ENCODE measurements at regions not wholly inside any gene's neighbourhood (a gene's known extent, or its start where the extent isn't known, plus 50 kb on each side); places are given as distances from the start of the nearest gene placed in this dataset.

DNA sequence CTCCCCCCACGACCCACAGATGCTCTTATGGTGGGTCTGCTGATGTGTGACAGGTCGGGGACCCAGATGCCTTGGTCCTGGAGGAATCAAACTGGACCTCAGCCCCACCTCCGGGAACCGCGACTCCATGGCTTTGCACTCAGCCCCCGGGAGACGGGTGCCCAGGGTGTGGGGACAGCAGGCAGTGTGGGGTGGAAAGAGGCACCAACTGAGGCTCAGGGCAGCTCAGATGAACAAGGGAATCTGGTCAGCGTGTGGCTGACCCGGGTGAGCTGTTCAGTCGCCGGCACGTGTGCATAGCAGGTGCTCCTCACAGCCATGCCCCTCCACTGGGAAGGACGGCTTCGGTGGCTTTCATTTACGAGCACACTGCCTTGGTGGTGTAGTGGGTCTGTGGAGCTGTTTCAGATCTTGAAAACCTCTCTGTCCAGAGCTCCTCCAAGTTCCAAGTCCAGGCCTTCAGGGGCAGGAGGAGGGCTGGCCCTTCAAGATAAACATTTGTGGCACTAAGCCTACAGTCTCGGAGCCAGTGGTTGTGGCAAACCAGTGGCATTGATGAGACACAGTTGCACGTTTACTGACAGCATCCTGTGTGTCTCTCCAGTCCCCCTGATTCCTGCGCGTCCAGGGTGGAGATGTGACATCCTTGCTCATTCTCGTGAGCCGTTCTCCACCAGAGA is 471.2 kb upstream of the HS6ST1 start:
- H3K36me3 Mint-ChIP-seq (ENCODE audit: low read depth) = no peaks in the 10 kb centered on the region
- H3K4me1 Mint-ChIP-seq = no peaks in the 10 kb centered on the region
- DNase-seq = no peak
- H3K9me3 Mint-ChIP-seq = peaks cover 9% of the 10 kb centered on the region
- intact Hi-C loops (cut with micrococcal nuclease) = no loop called here
- H3K27ac Mint-ChIP-seq = no peak overlapping the region
- no peaks in the 10 kb centered on the region for H3K27me3 Mint-ChIP-seq
- no peak overlapping the region for H3K4me3 Mint-ChIP-seq

DNA sequence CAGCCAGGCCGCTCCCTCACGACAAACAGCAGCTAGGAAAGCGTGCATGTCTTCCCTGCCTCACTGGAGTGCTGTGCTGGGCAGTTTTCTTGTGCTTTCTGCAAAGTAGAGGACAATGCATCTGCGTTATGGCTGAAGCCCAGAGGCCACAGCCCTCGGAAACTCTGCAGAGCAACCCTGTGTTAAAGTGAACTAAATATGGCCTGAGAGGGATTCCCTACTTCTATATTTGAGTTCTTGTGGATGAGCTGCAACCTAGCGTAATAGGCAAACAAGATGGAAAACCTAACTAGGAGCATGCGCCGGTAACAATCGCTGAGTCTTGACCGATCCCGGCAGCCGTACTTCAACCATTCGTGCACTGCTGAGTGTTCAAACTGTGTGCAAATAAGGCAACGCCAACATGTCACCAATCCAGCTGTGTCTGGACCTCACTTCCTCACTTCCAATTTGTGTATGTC is 471.9 kb upstream of the HS6ST1 start:
- no peaks in the 10 kb centered on the region for H3K36me3 Mint-ChIP-seq (ENCODE audit: low read depth)
- intact Hi-C loops (cut with micrococcal nuclease) = no loop called here
- no peak overlapping the region for H3K27ac Mint-ChIP-seq
- no peaks in the 10 kb centered on the region for H3K27me3 Mint-ChIP-seq
- no peak for DNase-seq
- H3K4me3 Mint-ChIP-seq = no peak overlapping the region
- H3K9me3 Mint-ChIP-seq = peaks cover 9% of the 10 kb centered on the region
- no peaks in the 10 kb centered on the region for H3K4me1 Mint-ChIP-seq

DNA sequence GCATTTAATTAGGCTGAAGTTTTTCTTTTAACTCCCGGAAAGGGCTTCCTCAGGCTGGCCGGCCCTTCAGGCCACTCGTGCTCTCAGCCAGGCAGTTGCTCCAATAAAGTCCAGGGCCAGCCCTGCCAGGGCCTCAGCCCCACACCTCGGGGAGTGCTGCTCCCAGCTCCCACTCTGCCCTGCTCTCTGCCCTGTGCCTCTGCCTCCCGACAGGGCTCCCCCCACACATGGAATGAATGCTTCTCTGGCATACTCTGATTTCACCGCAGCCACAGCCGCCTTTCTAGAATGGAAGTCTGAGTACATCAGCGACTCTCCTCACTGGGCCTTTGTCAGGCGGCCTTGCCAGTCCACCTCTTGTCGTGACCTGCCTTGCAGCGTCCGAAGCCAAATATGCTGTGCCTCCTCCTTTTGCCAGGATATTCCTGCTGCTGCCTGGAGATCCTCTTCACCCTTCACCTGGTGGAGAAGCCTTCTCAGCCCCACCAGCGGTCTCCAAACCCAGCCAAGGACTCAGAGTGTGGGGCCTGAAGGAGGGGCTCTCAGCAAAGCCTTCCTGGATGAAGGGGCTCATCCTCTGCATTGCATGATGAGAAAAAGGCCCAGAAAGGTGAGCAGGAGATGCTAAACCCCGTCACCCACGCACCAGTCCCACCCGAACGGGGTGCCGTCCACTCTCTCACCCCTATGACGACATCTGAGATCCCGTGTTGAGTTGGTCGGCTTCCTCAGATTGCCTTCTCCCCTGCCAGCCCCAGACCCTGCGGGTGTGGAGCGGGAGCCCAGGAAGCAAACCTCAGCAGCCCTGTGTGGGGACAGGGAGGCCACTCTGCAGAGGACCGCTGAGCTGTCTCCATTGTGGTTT is 472.7 kb upstream of the HS6ST1 start:
- Mint-ChIP-seq H3K4me1 (no peaks in the 10 kb centered on the region), H3K27me3 (no peaks in the 10 kb centered on the region), H3K9me3 (peaks cover 9% of the 10 kb centered on the region), H3K4me3 (no peak overlapping the region), H3K36me3 (ENCODE audit: low read depth) (no peaks in the 10 kb centered on the region), H3K27ac (no peak overlapping the region)
- intact Hi-C loops (cut with micrococcal nuclease) = no loop called here
- no peak for DNase-seq

DNA sequence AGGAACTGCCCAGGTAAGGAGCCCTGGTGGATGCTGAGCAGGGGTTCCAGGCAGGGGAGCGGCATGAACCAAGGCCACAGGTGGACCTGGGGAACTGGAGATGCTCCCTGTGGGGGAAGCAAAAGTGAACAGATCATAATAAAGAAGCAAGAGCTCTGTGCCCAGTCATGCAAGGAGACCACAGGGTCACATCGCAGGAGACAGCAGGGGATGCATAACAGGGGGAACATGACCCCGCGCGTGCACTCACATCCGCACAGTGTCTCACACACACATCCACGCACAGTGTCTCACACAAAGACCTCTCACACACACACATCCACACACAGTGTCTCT is 473.3 kb upstream of the HS6ST1 start:
- Mint-ChIP-seq H3K4me3 (no peak overlapping the region), H3K36me3 (ENCODE audit: low read depth) (no peaks in the 10 kb centered on the region), H3K27ac (no peak overlapping the region), H3K4me1 (no peaks in the 10 kb centered on the region), H3K9me3 (peaks cover 9% of the 10 kb centered on the region), H3K27me3 (no peaks in the 10 kb centered on the region)
- no peak for DNase-seq
- intact Hi-C loops (cut with micrococcal nuclease) = no loop called here

DNA sequence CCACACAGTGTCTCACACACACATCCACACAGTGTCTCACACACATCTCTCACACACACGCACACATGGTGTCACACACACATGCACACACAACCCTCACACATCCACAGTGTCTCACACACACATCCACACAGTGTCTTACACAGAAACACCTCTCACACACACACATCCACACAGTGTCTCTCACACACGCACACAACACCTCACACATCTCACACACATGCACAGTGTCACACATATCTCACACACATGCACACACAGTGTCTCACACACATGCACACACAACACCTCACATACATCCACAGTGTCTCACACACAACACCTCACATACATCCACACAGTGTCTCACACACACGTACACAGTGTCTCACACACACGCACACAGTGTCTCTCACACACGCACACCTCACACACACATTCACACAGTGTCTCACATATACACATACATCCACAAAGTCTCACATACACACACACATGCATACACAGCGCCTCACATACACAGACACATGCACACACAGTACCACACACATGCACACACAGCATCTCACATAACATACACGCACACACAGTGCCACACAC is 473.9 kb upstream of the HS6ST1 start:
- H3K27ac Mint-ChIP-seq = no peak overlapping the region
- H3K4me3 Mint-ChIP-seq = no peak overlapping the region
- no peaks in the 10 kb centered on the region for H3K36me3 Mint-ChIP-seq (ENCODE audit: low read depth)
- no peaks in the 10 kb centered on the region for H3K4me1 Mint-ChIP-seq
- H3K9me3 Mint-ChIP-seq = peaks cover 9% of the 10 kb centered on the region
- H3K27me3 Mint-ChIP-seq = no peaks in the 10 kb centered on the region
- DNase-seq = no peak
- intact Hi-C loops (cut with micrococcal nuclease) = no loop called here

DNA sequence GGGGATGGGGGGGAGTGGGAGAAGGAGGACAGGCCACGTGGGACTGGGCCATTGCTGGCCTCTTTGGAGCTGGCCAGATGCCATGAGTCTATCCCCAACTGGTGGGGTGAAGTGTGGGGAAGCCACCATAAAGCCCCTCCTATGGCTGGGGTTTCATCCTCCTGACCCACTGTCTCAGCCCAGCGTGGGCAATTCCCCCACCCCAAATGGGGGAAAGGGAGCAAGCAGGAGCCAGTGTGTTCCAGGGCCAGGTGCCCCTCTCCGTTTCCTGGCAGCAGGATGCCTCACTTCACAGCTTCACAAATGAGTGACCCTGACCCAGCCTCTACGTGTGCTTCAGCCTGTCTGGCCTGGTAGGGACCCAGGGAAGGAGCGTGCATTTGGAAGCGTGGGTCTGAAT is 474.7 kb upstream of the HS6ST1 start:
- no peaks in the 10 kb centered on the region for H3K36me3 Mint-ChIP-seq (ENCODE audit: low read depth)
- DNase-seq = no peak
- no peak overlapping the region for H3K27ac Mint-ChIP-seq
- intact Hi-C loops (cut with micrococcal nuclease) = no loop called here
- H3K9me3 Mint-ChIP-seq = peaks cover 7% of the 10 kb centered on the region
- no peaks in the 10 kb centered on the region for H3K27me3 Mint-ChIP-seq
- no peak overlapping the region for H3K4me3 Mint-ChIP-seq
- H3K4me1 Mint-ChIP-seq = no peaks in the 10 kb centered on the region

DNA sequence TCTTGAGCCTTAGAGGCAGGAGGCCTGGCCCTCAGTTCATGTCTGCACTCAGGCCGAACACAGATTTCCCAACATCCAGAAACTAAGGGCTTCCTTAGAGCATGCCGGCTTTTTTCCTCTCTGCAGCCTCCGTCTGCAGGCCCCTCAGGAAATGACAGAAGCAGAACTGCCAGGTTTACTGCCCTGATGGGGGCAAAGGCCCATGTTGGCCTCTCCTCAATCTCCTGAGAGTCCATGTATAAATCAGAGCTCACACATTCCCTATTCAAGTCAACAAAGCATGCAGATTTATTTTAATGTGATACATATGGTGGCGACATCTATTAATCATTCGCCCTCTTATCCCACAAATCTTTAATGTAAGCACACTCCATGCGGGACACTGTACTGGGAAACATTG is 475.6 kb upstream of the HS6ST1 start:
- H3K9me3 Mint-ChIP-seq = no peaks in the 10 kb centered on the region
- no peak overlapping the region for H3K4me3 Mint-ChIP-seq
- no peak for DNase-seq
- H3K27ac Mint-ChIP-seq = no peak overlapping the region
- no peaks in the 10 kb centered on the region for H3K4me1 Mint-ChIP-seq
- intact Hi-C loops (cut with micrococcal nuclease) = no loop called here
- H3K27me3 Mint-ChIP-seq = no peaks in the 10 kb centered on the region
- no peaks in the 10 kb centered on the region for H3K36me3 Mint-ChIP-seq (ENCODE audit: low read depth)

DNA sequence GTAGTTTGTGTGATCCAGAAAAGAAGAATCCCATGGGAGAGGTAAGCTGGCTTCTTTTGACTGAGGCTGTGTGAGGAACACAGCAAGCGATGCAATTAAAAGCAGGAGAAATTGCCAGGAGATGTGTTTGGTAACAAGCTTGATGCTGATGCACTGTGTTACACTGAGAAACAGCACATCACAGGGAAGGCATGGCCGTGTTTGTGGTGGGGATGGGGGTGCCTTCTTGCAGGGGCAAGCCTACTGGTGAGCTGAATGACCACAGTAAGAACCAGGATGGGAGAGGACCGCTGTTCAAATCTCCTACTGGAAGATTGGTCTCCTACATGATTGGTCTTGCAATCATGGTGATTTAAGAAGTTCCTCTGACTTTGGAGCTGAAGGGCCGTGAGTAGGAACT is 477.7 kb upstream of the HS6ST1 start:
- Mint-ChIP-seq H3K36me3 (ENCODE audit: low read depth) (no peaks in the 10 kb centered on the region), H3K4me1 (no peaks in the 10 kb centered on the region), H3K4me3 (no peak overlapping the region), H3K9me3 (no peaks in the 10 kb centered on the region), H3K27ac (no peak overlapping the region), H3K27me3 (no peaks in the 10 kb centered on the region)
- intact Hi-C loops (cut with micrococcal nuclease) = no loop called here
- DNase-seq = no peak

DNA sequence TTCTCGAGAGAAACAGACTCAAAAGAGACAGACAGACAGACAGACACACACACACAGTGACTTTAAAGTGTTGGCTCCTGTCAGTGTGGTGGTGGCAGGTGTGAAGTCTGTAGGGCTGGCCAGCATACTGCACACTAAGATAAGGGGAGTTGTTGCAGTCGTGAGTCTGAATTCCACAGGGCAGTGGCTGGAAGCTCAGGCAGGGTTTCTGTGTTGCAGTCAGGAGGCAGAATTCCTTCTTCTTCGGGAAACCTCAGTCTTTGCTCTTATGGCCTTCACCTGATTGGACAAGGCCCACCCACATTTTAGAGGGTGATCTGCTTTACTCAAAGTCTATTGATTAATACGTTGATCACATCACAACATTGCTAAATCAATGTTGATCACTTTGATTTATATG is 478.4 kb upstream of the HS6ST1 start:
- H3K36me3 Mint-ChIP-seq (ENCODE audit: low read depth) = no peaks in the 10 kb centered on the region
- no peaks in the 10 kb centered on the region for H3K27me3 Mint-ChIP-seq
- DNase-seq = no peak
- H3K9me3 Mint-ChIP-seq = no peaks in the 10 kb centered on the region
- no peak overlapping the region for H3K4me3 Mint-ChIP-seq
- H3K27ac Mint-ChIP-seq = no peak overlapping the region
- intact Hi-C loops (cut with micrococcal nuclease) = no loop called here
- no peaks in the 10 kb centered on the region for H3K4me1 Mint-ChIP-seq

DNA sequence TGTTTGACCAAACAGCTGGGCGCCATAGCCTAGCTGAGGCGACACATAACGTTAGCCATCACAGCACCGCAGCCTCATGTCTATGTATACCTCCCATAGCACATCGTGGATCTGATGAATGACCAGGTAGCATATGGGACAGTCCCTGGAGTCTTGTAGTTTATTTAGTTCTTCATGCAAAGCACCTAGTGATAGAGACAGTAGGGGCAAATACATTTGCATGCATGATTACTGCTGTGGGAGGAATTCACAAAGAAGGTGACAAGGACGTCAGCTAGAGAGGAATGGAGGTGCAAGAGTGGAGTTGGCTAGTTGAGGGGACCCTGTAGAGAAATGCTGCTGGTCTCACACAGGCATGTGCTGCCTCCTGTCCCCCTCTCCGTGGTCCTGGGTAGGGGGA is 478.9 kb upstream of the HS6ST1 start:
- H3K9me3 Mint-ChIP-seq = no peaks in the 10 kb centered on the region

DNA sequence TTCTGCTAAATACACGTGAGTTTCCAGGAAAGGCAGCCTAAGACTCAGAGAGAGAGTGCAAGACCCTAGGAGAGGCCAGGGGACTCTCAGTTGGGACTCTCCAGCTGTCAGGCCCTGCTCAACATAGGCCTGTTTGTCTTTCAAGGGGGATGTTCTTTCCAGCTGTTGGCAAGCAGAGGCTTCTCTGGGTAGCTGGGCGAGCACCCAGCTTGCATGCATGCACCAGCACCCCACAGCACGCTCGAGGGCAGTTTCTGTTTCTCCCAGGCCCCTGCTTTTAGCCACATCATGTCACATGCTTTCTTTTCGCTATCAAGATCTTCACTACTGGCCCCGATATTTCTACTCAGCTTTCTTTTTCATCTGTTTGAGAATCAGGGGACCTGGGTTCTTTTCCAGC is 479.3 kb upstream of the HS6ST1 start:
- DNase-seq = no peak
- H3K4me1 Mint-ChIP-seq = no peaks in the 10 kb centered on the region
- no peak overlapping the region for H3K4me3 Mint-ChIP-seq
- no peaks in the 10 kb centered on the region for H3K36me3 Mint-ChIP-seq (ENCODE audit: low read depth)
- H3K27ac Mint-ChIP-seq = no peak overlapping the region
- H3K9me3 Mint-ChIP-seq = no peaks in the 10 kb centered on the region
- no peaks in the 10 kb centered on the region for H3K27me3 Mint-ChIP-seq
- intact Hi-C loops (cut with micrococcal nuclease) = no loop called here

More for the DNA sequence above, 478.9 kb upstream of the HS6ST1 start:
- H3K4me3 Mint-ChIP-seq = no peak overlapping the region
- H3K27me3 Mint-ChIP-seq = no peaks in the 10 kb centered on the region
- no peaks in the 10 kb centered on the region for H3K4me1 Mint-ChIP-seq
- H3K27ac Mint-ChIP-seq = no peak overlapping the region
- no peaks in the 10 kb centered on the region for H3K36me3 Mint-ChIP-seq (ENCODE audit: low read depth)
- no peak for DNase-seq
- intact Hi-C loops (cut with micrococcal nuclease) = no loop called here

DNA sequence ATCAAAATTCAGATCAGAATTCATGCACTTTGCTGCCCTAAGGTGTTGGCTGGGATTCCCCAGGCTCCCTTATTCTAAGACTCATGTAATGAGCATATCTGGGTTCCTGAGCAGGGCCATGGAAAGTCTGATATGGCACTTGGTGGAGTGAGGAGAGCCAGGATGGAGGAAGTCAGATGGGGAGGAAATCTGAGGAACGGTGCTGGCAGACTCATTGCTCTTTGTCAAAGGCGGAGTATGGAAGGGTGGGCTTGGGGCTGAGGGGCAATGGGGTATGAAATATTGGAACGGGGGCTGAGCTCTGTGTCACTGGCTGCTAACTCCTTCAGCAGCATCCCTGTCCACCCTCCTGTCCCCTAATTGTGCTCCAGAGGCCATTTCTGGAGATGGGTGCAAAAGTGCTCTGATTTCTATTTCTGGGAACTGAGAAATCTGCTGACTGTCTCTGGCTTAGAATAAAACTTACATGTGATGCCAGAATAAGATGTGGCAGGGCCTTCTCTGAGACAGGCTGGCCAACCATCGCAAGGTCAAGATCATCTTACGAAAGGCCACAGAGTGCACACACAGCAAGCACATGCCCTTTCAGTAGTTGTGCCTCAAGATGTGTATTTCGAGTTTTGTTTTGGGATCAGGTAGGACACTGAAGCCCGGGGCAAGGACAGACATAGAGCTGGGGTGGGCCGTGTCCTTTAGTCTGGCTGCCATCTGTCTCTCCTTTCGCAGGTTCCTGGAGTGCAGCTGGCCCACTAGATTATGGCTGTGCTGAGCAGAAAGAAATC is 480.0 kb upstream of the HS6ST1 start:
- H3K9me3 Mint-ChIP-seq = no peaks in the 10 kb centered on the region
- intact Hi-C loops (cut with micrococcal nuclease) = no loop called here
- DNase-seq = no peak

DNA sequence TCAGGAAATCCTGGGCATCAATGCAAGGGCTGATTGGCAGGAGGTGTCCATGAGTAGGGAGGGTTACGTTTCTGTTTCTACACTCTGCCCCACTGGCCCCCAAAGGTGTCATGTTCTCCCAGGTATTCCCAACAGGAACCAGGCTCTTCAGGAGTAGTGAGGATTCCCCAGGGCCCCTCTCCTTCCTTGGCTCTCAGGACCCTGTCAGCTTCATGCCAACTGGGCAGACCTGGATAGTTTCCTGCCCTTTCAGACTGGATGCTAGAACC is 480.6 kb upstream of the HS6ST1 start:
- Mint-ChIP-seq H3K9me3 (no peaks in the 10 kb centered on the region), H3K27me3 (no peaks in the 10 kb centered on the region), H3K36me3 (ENCODE audit: low read depth) (no peaks in the 10 kb centered on the region), H3K4me3 (no peak overlapping the region), H3K27ac (no peak overlapping the region), H3K4me1 (no peaks in the 10 kb centered on the region)
- intact Hi-C loops (cut with micrococcal nuclease) = no loop called here
- DNase-seq = no peak

More for the DNA sequence above, 480.0 kb upstream of the HS6ST1 start:
- no peaks in the 10 kb centered on the region for H3K4me1 Mint-ChIP-seq
- H3K27me3 Mint-ChIP-seq = no peaks in the 10 kb centered on the region
- H3K27ac Mint-ChIP-seq = no peak overlapping the region
- H3K4me3 Mint-ChIP-seq = no peak overlapping the region
- no peaks in the 10 kb centered on the region for H3K36me3 Mint-ChIP-seq (ENCODE audit: low read depth)

DNA sequence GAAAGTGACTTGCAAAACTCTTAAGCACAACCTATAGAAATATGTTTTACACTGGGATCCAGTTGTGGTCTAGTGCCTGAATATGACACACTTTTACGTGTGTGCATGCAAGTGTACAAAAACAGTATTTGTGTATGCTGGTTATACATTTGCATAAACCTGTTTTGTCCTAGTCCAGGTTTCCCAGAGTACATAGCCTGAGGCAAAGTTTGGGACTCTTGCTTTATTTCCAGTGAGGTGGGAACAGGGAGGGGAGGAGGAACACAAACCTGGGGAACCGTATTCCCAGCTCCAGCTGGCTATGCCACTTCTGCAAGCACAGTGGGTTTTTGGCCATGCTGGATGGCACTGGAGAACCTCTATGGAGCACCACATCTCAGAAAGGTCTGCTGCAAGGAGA is 481.1 kb upstream of the HS6ST1 start:
- no peak overlapping the region for H3K27ac Mint-ChIP-seq
- H3K4me1 Mint-ChIP-seq = no peaks in the 10 kb centered on the region
- DNase-seq = no peak
- no peak overlapping the region for H3K4me3 Mint-ChIP-seq
- H3K9me3 Mint-ChIP-seq = no peaks in the 10 kb centered on the region
- intact Hi-C loops (cut with micrococcal nuclease) = no loop called here
- no peaks in the 10 kb centered on the region for H3K36me3 Mint-ChIP-seq (ENCODE audit: low read depth)
- no peaks in the 10 kb centered on the region for H3K27me3 Mint-ChIP-seq
